Hepatocyte (in vitro differentiated cells): ENCODE measurements at regions not wholly inside any gene's neighbourhood (a gene's known extent, or its start where the extent isn't known, plus 50 kb on each side); places are given as distances from the start of the nearest gene placed in this dataset.
A peak's percentile ranks its signal among the peaks of the same experiment; 100 is the strongest.

Experiments
- DNase-seq: peaks from one replicate; pipeline ENCODE4 v3.0.0-alpha.2; 2016; ENCODE audit warnings: low spot score
- H2AFZ ChIP-seq: fragments of 200-600 bp; sonication (generic); 2 replicates; pipeline ENCODE4 v1.6.0; 2016; ENCODE audit warnings: antibody characterized with exemption, mild to moderate bottlenecking
- H3K27ac ChIP-seq: fragments of 200-600 bp; sonication (generic); 2 replicates; pipeline ENCODE4 v1.5.1; 2016; ENCODE audit warnings: mild to moderate bottlenecking
- H3K27me3 ChIP-seq: fragments of 200-600 bp; sonication (generic); 2 replicates; pipeline ENCODE4 v1.6.1; 2016
- H3K36me3 ChIP-seq: fragments of 200-600 bp; sonication (generic); replicated peaks from 2 replicates; pipeline ENCODE4 v1.5.1; 2016; ENCODE audit warnings: low read depth; ENCODE audit not compliant: insufficient read depth
- H3K4me1 ChIP-seq: fragments of 200-600 bp; sonication (generic); 2 replicates; pipeline ENCODE4 v1.5.1; 2016; ENCODE audit warnings: mild to moderate bottlenecking, moderate library complexity; ENCODE audit not compliant: insufficient read depth
- H3K4me2 ChIP-seq: fragments of 200-600 bp; sonication (generic); 2 replicates; pipeline ENCODE4 v1.6.0; 2016
- H3K4me3 ChIP-seq: fragments of 200-600 bp; sonication (generic); 2 replicates; pipeline ENCODE4 v1.5.1; 2016; ENCODE audit warnings: mild to moderate bottlenecking
- H3K79me2 ChIP-seq: fragments of 200-600 bp; sonication (generic); 2 replicates; pipeline ENCODE4 v1.6.0; 2017; ENCODE audit warnings: mild to moderate bottlenecking
- H3K9me2 ChIP-seq: fragments of 200-600 bp; sonication (generic); replicated peaks from 2 replicates; pipeline ENCODE4 v1.6.0; 2017; ENCODE audit warnings: mild to moderate bottlenecking; ENCODE audit not compliant: insufficient read depth
- H3K9me3 ChIP-seq: fragments of 200-600 bp; sonication (generic); 2 replicates; pipeline ENCODE4 v1.5.1; 2016; ENCODE audit warnings: low read depth, mild to moderate bottlenecking
- H4K20me1 ChIP-seq: fragments of 200-600 bp; sonication (generic); 2 replicates; pipeline ENCODE4 v1.6.0; 2016; ENCODE audit warnings: mild to moderate bottlenecking; ENCODE audit not compliant: insufficient read depth, poor library complexity, severe bottlenecking
- CTCF ChIP-seq: fragments of 200-600 bp; sonication (generic); IDR thresholded peaks from 2 replicates; pipeline ENCODE4 v1.5.1; 2016; ENCODE audit warnings: antibody characterized with exemption, mild to moderate bottlenecking; ENCODE audit not compliant: poor library complexity
- EZH2 ChIP-seq: fragments of 200-600 bp; sonication (generic); IDR thresholded peaks from 2 replicates; pipeline ENCODE4 v1.6.1; 2016; ENCODE audit warnings: antibody characterized with exemption, mild to moderate bottlenecking, borderline replicate concordance
- EZH2phosphoT487 ChIP-seq: fragments of 200-600 bp; sonication (generic); IDR thresholded peaks from one replicate; pipeline ENCODE4 v1.6.1; 2018; ENCODE audit warnings: antibody characterized with exemption, mild to moderate bottlenecking, low read depth, moderate library complexity; ENCODE audit not compliant: unreplicated experiment, severe bottlenecking
- WGBS: methylation state at CpG from one replicate; pipeline ENCODE4 v1.1.6; 2016; ENCODE audit warnings: low lambda C conversion rate; ENCODE audit errors: missing lambda C conversion rate; 5-methylcytosine and 5-hydroxymethylcytosine counted together

GRCh38 chr6:134508862-134509498 lies 191.1 kb upstream of the SGK1 start:
- no peaks in the 10 kb centered on the region for H3K79me2 ChIP-seq
- H3K4me1 ChIP-seq, result no peaks in the 10 kb centered on the region
- no peaks in the 10 kb centered on the region for H3K27me3 ChIP-seq
- H2AFZ ChIP-seq, result no peak overlapping the region
- no peaks in the 10 kb centered on the region for H3K9me3 ChIP-seq
- 95% methylated on average over 7 of the region's 7 CpGs for WGBS
- H3K4me3 ChIP-seq, result no peak overlapping the region
- no peak overlapping the region for H3K27ac ChIP-seq
- no peaks in the 10 kb centered on the region for H3K36me3 ChIP-seq
- no peak for DNase-seq
- TF ChIP-seq EZH2 (no peak), CTCF (no peak), EZH2phosphoT487 (no peak)
- H3K9me2 ChIP-seq, result no peaks in the 10 kb centered on the region
- H3K4me2 ChIP-seq, result no peak overlapping the region
- H4K20me1 ChIP-seq, result no peaks in the 10 kb centered on the region

GRCh38 chr6:134506162-134506561 lies 188.2 kb upstream of the SGK1 start:
- Histone ChIP-seq H3K4me3 (no peak overlapping the region), H3K9me3 (no peaks in the 10 kb centered on the region), H2AFZ (no peak overlapping the region), H3K9me2 (no peaks in the 10 kb centered on the region), H4K20me1 (no peaks in the 10 kb centered on the region), H3K27ac (no peak overlapping the region), H3K27me3 (no peaks in the 10 kb centered on the region), H3K4me2 (no peak overlapping the region), H3K36me3 (no peaks in the 10 kb centered on the region), H3K4me1 (peaks cover 3% of the 10 kb centered on the region), H3K79me2 (no peaks in the 10 kb centered on the region)
- WGBS, result 88% methylated on average over 4 of the region's 4 CpGs
- DNase-seq, result no peak
- no peak for TF ChIP-seq CTCF
- no peak for TF ChIP-seq EZH2
- no peak for TF ChIP-seq EZH2phosphoT487

GRCh38 chr6:134503585-134504281 lies 185.8 kb upstream of the SGK1 start:
- Histone ChIP-seq H3K4me2 (no peak overlapping the region), H4K20me1 (no peaks in the 10 kb centered on the region), H3K27me3 (no peaks in the 10 kb centered on the region), H2AFZ (no peak overlapping the region), H3K4me1 (peaks cover 3% of the 10 kb centered on the region), H3K36me3 (no peaks in the 10 kb centered on the region), H3K9me3 (no peaks in the 10 kb centered on the region), H3K4me3 (no peak overlapping the region), H3K27ac (peak overlapping the region; percentile 92), H3K9me2 (no peaks in the 10 kb centered on the region), H3K79me2 (no peaks in the 10 kb centered on the region)
- TF ChIP-seq CTCF (no peak), EZH2 (no peak), EZH2phosphoT487 (no peak)
- no peak for DNase-seq
- 86% methylated on average over 7 of the region's 7 CpGs for WGBS
